ENCODE measurements at regions not wholly inside any gene's neighbourhood (a gene's known extent, or its start where the extent isn't known, plus 50 kb on each side); places are given as distances from the start of the nearest gene placed in this dataset.

- no peaks in the 10 kb centered on the region; the same call in none of the 2 replicates for H3K27me3 ChIP-seq (ENCODE audit: control insufficient read depth, low read length)
- no peak overlapping the region for H3K4me3 ChIP-seq (ENCODE audit: low read length)
- no peak overlapping the region for H3K27ac ChIP-seq (ENCODE audit: low read depth, low read length)
- no peak overlapping the region for H3K4me2 ChIP-seq (ENCODE audit: low read length)
- no peaks in the 10 kb centered on the region for H3K9me2 ChIP-seq (replicated peaks; ENCODE audit: control insufficient read depth, low read length)
- H3K4me1 ChIP-seq (ENCODE audit: control insufficient read depth, low read length) = no peaks in the 10 kb centered on the region
- no peaks in the 10 kb centered on the region for H3K79me2 ChIP-seq (ENCODE audit: control insufficient read depth, low read length)
- no peaks in the 10 kb centered on the region for H4K20me1 ChIP-seq (ENCODE audit: control insufficient read depth, insufficient read depth, low read depth, low read length)
- TF ChIP-seq EZH2phosphoT487 (IDR thresholded peaks at IDR 0.05; ENCODE audit: borderline replicate concordance, low read length) = no peak
- no peak for TF ChIP-seq CTCF (IDR thresholded peaks at IDR 0.05; ENCODE audit: low read depth, low read length, poor library complexity, severe bottlenecking)
- no peaks in the 10 kb centered on the region for H3K9me3 ChIP-seq (ENCODE audit: control insufficient read depth, insufficient read depth, low read length)
- H3F3A ChIP-seq (ENCODE audit: control insufficient read depth, insufficient read depth) = no peaks in the 10 kb centered on the region
- H3K36me3 ChIP-seq (ENCODE audit: control insufficient read depth, low read length) = no peaks in the 10 kb centered on the region
Measured at GRCh38 chr10:124332426-124332825, 86.3 kb downstream of the OAT start.

GRCh38 chr10:124329941-124330340 lies 88.8 kb downstream of the OAT start:
- Histone ChIP-seq H3K36me3 (ENCODE audit: control insufficient read depth, low read length) (no peaks in the 10 kb centered on the region), H4K20me1 (ENCODE audit: control insufficient read depth, insufficient read depth, low read depth, low read length) (no peaks in the 10 kb centered on the region), H3K4me3 (ENCODE audit: low read length) (no peak overlapping the region), H3K4me1 (ENCODE audit: control insufficient read depth, low read length) (no peaks in the 10 kb centered on the region), H3K27ac (ENCODE audit: low read depth, low read length) (no peak overlapping the region), H3K4me2 (ENCODE audit: low read length) (no peak overlapping the region), H3K9me2 (replicated peaks; ENCODE audit: control insufficient read depth, low read length) (no peaks in the 10 kb centered on the region), H3K79me2 (ENCODE audit: control insufficient read depth, low read length) (no peaks in the 10 kb centered on the region), H3F3A (ENCODE audit: control insufficient read depth, insufficient read depth) (no peaks in the 10 kb centered on the region), H3K27me3 (ENCODE audit: control insufficient read depth, low read length) (no peaks in the 10 kb centered on the region; the same call in none of the 2 replicates), H3K9me3 (ENCODE audit: control insufficient read depth, insufficient read depth, low read length) (no peaks in the 10 kb centered on the region)
- no peak for TF ChIP-seq EZH2phosphoT487 (IDR thresholded peaks at IDR 0.05; ENCODE audit: borderline replicate concordance, low read length)

GRCh38 chr10:124329362-124329761 lies 89.4 kb downstream of the OAT start:
- H3K4me2 ChIP-seq (ENCODE audit: low read length) = no peak overlapping the region
- no peaks in the 10 kb centered on the region for H3K79me2 ChIP-seq (ENCODE audit: control insufficient read depth, low read length)
- no peaks in the 10 kb centered on the region for H3K9me2 ChIP-seq (replicated peaks; ENCODE audit: control insufficient read depth, low read length)
- H3K9me3 ChIP-seq (ENCODE audit: control insufficient read depth, insufficient read depth, low read length) = no peaks in the 10 kb centered on the region
- H3K27ac ChIP-seq (ENCODE audit: low read depth, low read length) = no peak overlapping the region
- H3K36me3 ChIP-seq (ENCODE audit: control insufficient read depth, low read length) = no peaks in the 10 kb centered on the region
- no peaks in the 10 kb centered on the region for H3K4me1 ChIP-seq (ENCODE audit: control insufficient read depth, low read length)
- TF ChIP-seq EZH2phosphoT487 (IDR thresholded peaks at IDR 0.05; ENCODE audit: borderline replicate concordance, low read length) (no peak), CTCF (IDR thresholded peaks at IDR 0.05; ENCODE audit: low read depth, low read length, poor library complexity, severe bottlenecking) (no peak)
- H4K20me1 ChIP-seq (ENCODE audit: control insufficient read depth, insufficient read depth, low read depth, low read length) = no peaks in the 10 kb centered on the region
- no peaks in the 10 kb centered on the region for H3F3A ChIP-seq (ENCODE audit: control insufficient read depth, insufficient read depth)
- no peaks in the 10 kb centered on the region; the same call in none of the 2 replicates for H3K27me3 ChIP-seq (ENCODE audit: control insufficient read depth, low read length)
- H3K4me3 ChIP-seq (ENCODE audit: low read length) = no peak overlapping the region

- H3K4me2 ChIP-seq (ENCODE audit: low read length) = no peak overlapping the region
- no peaks in the 10 kb centered on the region for H3K9me3 ChIP-seq (ENCODE audit: control insufficient read depth, insufficient read depth, low read length)
- no peak overlapping the region for H3K27ac ChIP-seq (ENCODE audit: low read depth, low read length)
- H3K4me3 ChIP-seq (ENCODE audit: low read length) = no peak overlapping the region
- no peaks in the 10 kb centered on the region for H3K9me2 ChIP-seq (replicated peaks; ENCODE audit: control insufficient read depth, low read length)
- no peaks in the 10 kb centered on the region for H3K79me2 ChIP-seq (ENCODE audit: control insufficient read depth, low read length)
- no peaks in the 10 kb centered on the region for H3K36me3 ChIP-seq (ENCODE audit: control insufficient read depth, low read length)
- no peaks in the 10 kb centered on the region for H4K20me1 ChIP-seq (ENCODE audit: control insufficient read depth, insufficient read depth, low read depth, low read length)
- no peaks in the 10 kb centered on the region for H3K4me1 ChIP-seq (ENCODE audit: control insufficient read depth, low read length)
- H3K27me3 ChIP-seq (ENCODE audit: control insufficient read depth, low read length) = no peaks in the 10 kb centered on the region; the same call in none of the 2 replicates
- TF ChIP-seq EZH2phosphoT487 (IDR thresholded peaks at IDR 0.05; ENCODE audit: borderline replicate concordance, low read length) = no peak
- no peak for TF ChIP-seq CTCF (IDR thresholded peaks at IDR 0.05; ENCODE audit: low read depth, low read length, poor library complexity, severe bottlenecking)
- no peaks in the 10 kb centered on the region for H3F3A ChIP-seq (ENCODE audit: control insufficient read depth, insufficient read depth)
Measured at GRCh38 chr10:124328477-124329220, 90.1 kb downstream of the OAT start.
